GM19023 (cell line): ENCODE measurements at regions not wholly inside any gene's neighbourhood (a gene's known extent, or its start where the extent isn't known, plus 50 kb on each side); places are given as distances from the start of the nearest gene placed in this dataset.
"Not testable (repeated sequence)": the region's sequence is repeated elsewhere in the genome, so short reads cannot be mapped to it uniquely, and the experiment has no call there.

Source experiments
- ATAC-seq: cut with Tn5 transposase; IDR thresholded peaks from one replicate; pipeline ENCODE4 v1.9.1; 2021; ENCODE audit warnings: mild to moderate bottlenecking, moderate library complexity; ENCODE audit not compliant: unreplicated experiment

GRCh38 chr2:210860276-210860675 is 303.9 kb downstream of the CPS1 start:
- ATAC-seq = no peak

GRCh38 chr2:210861038-210861665 is 304.8 kb downstream of the CPS1 start:
- no peak for ATAC-seq

- no peak for ATAC-seq
These were observed 306.1 kb downstream of the CPS1 start for GRCh38 chr2:210862283-210863065.

- no peak for ATAC-seq
These were observed 306.9 kb downstream of the CPS1 start for GRCh38 chr2:210863283-210863682.

- ATAC-seq = not testable (repeated sequence)
These were observed 315.2 kb downstream of the CPS1 start for GRCh38 chr2:210871566-210871965.

GRCh38 chr2:210873631-210874030 is 317.2 kb downstream of the CPS1 start:
- no peak for ATAC-seq

- no peak for ATAC-seq
These were observed 327.8 kb downstream of the CPS1 start for GRCh38 chr2:210884227-210884626.

- ATAC-seq = no peak
These were observed 331.6 kb downstream of the CPS1 start for GRCh38 chr2:210888035-210888434.

GRCh38 chr2:210895132-210895531 is 338.7 kb downstream of the CPS1 start:
- no peak for ATAC-seq

- no peak for ATAC-seq
These were observed 342.7 kb downstream of the CPS1 start for GRCh38 chr2:210899131-210899530.

- no peak for ATAC-seq
These were observed 344.9 kb downstream of the CPS1 start for GRCh38 chr2:210901326-210901725.

- no peak for ATAC-seq
These were observed 356.4 kb downstream of the CPS1 start for GRCh38 chr2:210912779-210913178.

GRCh38 chr2:210913461-210913860 is 357.1 kb downstream of the CPS1 start:
- no peak for ATAC-seq

GRCh38 chr2:210915912-210916311 is 359.5 kb downstream of the CPS1 start:
- ATAC-seq = no peak

- ATAC-seq = no peak
These were observed 361.1 kb downstream of the CPS1 start for GRCh38 chr2:210917465-210917864.

- ATAC-seq = no peak
These were observed 362.7 kb downstream of the CPS1 start for GRCh38 chr2:210919128-210919527.

- ATAC-seq = no peak
These were observed 366.0 kb downstream of the CPS1 start for GRCh38 chr2:210922419-210922818.

- no peak for ATAC-seq
These were observed 372.3 kb downstream of the CPS1 start for GRCh38 chr2:210928714-210929113.

- no peak for ATAC-seq
These were observed 381.8 kb downstream of the CPS1 start for GRCh38 chr2:210938228-210938627.

- no peak for ATAC-seq
These were observed 390.0 kb downstream of the CPS1 start for GRCh38 chr2:210946395-210946794.

- ATAC-seq = not testable (repeated sequence)
These were observed 394.1 kb downstream of the CPS1 start for GRCh38 chr2:210950434-210951060.

- ATAC-seq = no peak
These were observed 398.0 kb downstream of the CPS1 start for GRCh38 chr2:210954386-210954907.
